Upper lobe of left lung (tissue), 6 donors: ENCODE measurements at regions not wholly inside any gene's neighbourhood (a gene's known extent, or its start where the extent isn't known, plus 50 kb on each side); places are given as distances from the start of the nearest gene placed in this dataset.

ENCODE experiments used
- ATAC-seq, 2 donors: fragments of 200-7000 bp; cut with Tn5 transposase; one replicate each; pipeline ENCODE4 v1.9.1; 2022; ENCODE audit warnings: mild to moderate bottlenecking in 2 of 2, moderate library complexity in 2 of 2; ENCODE audit not compliant: low FRiP score in 2 of 2
- DNase-seq, 2 donors: peaks; one replicate each; pipeline ENCODE4 v3.0.0-alpha.2; 2019 to 2020
- H3K27ac ChIP-seq, 4 donors: fragments of 200-600 bp; sonication (generic); one replicate each; pipeline ENCODE4 v1.5.1; 2016 to 2019
- H3K27me3 ChIP-seq, 4 donors: fragments of 200-600 bp; sonication (generic); one replicate each; pipeline ENCODE4 v1.5.1; 2017 to 2019
- H3K36me3 ChIP-seq, 4 donors: fragments of 200-600 bp; sonication (generic); one replicate each; pipeline ENCODE4 v1.5.1; 2016 to 2019
- H3K4me1 ChIP-seq, 4 donors: fragments of 200-600 bp; sonication (generic); one replicate each; pipeline ENCODE4 v1.5.1; 2018 to 2019
- H3K4me3 ChIP-seq, 4 donors: fragments of 200-600 bp; sonication (generic); one replicate each; pipeline ENCODE4 v1.5.1; 2017 to 2019; ENCODE audit warnings: mild to moderate bottlenecking in 2 of 4, moderate library complexity in 1 of 4
- H3K9me3 ChIP-seq, 4 donors: fragments of 200-600 bp; sonication (generic); one replicate each; pipeline ENCODE4 v1.5.1; 2018 to 2019
- CTCF ChIP-seq, 6 experiments: fragments of 450-650 bp in 4 of 6; fragments of 200-600 bp in 2 of 6; sonication (generic) in 2 of 6; IDR thresholded peaks; one replicate each; pipeline ENCODE4 v1.5.1; 2016 to 2019; ENCODE audit warnings: antibody characterized with exemption in 6 of 6
- EP300 ChIP-seq, 4 donors: sonication (generic); formaldehyde crosslinking; IDR thresholded peaks; one replicate each; pipeline ENCODE4 v1.5.1; 2017; ENCODE audit warnings: antibody characterized with exemption in 4 of 4, control low read depth in 2 of 4
- POLR2A ChIP-seq, 4 donors: fragments of 450-650 bp; IDR thresholded peaks; one replicate each; pipeline ENCODE4 v1.5.1; 2016 to 2017; ENCODE audit warnings: antibody characterized with exemption in 4 of 4, mild to moderate bottlenecking in 2 of 4
- POLR2AphosphoS5 ChIP-seq, 2 donors: sonication (generic); formaldehyde crosslinking; IDR thresholded peaks; one replicate each; pipeline ENCODE4 v1.5.1; 2017; ENCODE audit warnings: antibody characterized with exemption in 2 of 2
- WGBS, 2 donors: methylation state at CpG; one replicate each; pipeline ENCODE4 v1.1.5; 2017 to 2018; 5-methylcytosine and 5-hydroxymethylcytosine counted together
- donor health status: DM: no; HTN: no; CAD: no; lungs with moderate emphysema.
- donor health status: DM: no; HTN: yes; CAD: no; lungs with severe emphysema.

DNA sequence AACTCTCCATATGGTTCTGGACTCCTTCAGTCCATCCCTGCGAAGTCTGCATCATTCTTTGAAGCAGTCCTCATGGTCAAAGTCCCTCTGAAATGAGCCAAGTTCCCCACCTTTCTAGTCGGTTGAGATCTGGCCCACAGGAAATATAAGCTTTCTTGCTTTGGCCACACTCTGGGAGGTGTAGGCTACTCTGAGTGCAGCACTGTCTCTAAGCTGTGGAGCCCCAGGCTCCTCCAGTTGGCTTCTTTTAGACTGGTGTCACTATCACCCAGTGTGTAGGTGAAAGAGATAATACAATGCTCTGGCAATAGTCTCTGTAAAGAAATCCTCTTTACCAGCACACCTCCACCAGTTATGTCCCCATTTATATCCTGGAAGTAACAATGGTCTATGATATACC, 486.5 kb upstream of the KLF12 start:
- Histone ChIP-seq H3K36me3 (no peaks in the 10 kb centered on the region), H3K4me1 (no peaks in the 10 kb centered on the region), H3K27ac (no peak overlapping the region), H3K4me3 (no peak overlapping the region), H3K9me3 (no peaks in the 10 kb centered on the region), H3K27me3 (no peaks in the 10 kb centered on the region)
- TF ChIP-seq CTCF (IDR thresholded peaks at IDR 0.05) (no peak), EP300 (IDR thresholded peaks at IDR 0.05) (no peak), POLR2AphosphoS5 (IDR thresholded peaks at IDR 0.05) (no peak), POLR2A (IDR thresholded peaks at IDR 0.05) (no peak)
- ATAC-seq (no peak), DNase-seq (no peak)
- WGBS, 2 donors, result 43 to 46% methylated on average over 2 of the region's 2 CpGs

GRCh38 chr13:74620308-74620707, 486.1 kb upstream of the KLF12 start:
- 79% methylated on average over 4 of the region's 4 CpGs for WGBS, 2 donors
- Histone ChIP-seq H3K4me3 (no peak overlapping the region), H3K27me3 (no peaks in the 10 kb centered on the region), H3K9me3 (no peaks in the 10 kb centered on the region), H3K36me3 (no peaks in the 10 kb centered on the region), H3K4me1 (no peaks in the 10 kb centered on the region), H3K27ac (no peak overlapping the region)
- TF ChIP-seq POLR2A (IDR thresholded peaks at IDR 0.05) (no peak), EP300 (IDR thresholded peaks at IDR 0.05) (no peak), POLR2AphosphoS5 (IDR thresholded peaks at IDR 0.05) (no peak), CTCF (IDR thresholded peaks at IDR 0.05) (no peak)
- ATAC-seq (no peak), DNase-seq (no peak)

GRCh38 chr13:74597526-74597925, 463.3 kb upstream of the KLF12 start:
- no peaks in the 10 kb centered on the region for H3K4me1 ChIP-seq
- TF ChIP-seq POLR2A (IDR thresholded peaks at IDR 0.05) (no peak), CTCF (IDR thresholded peaks at IDR 0.05) (no peak), EP300 (IDR thresholded peaks at IDR 0.05) (no peak), POLR2AphosphoS5 (IDR thresholded peaks at IDR 0.05) (no peak)
- H3K36me3 ChIP-seq, result no peaks in the 10 kb centered on the region
- ATAC-seq (no peak), DNase-seq (no peak)
- peaks cover 0 to 5% (median 0%) of the 10 kb centered on the region in 4 donors for H3K9me3 ChIP-seq
- WGBS, 2 donors, result 56% methylated on average over 3 of the region's 3 CpGs
- H3K27me3 ChIP-seq, result no peaks in the 10 kb centered on the region
- H3K27ac ChIP-seq, result no peak overlapping the region
- no peak overlapping the region for H3K4me3 ChIP-seq

DNA sequence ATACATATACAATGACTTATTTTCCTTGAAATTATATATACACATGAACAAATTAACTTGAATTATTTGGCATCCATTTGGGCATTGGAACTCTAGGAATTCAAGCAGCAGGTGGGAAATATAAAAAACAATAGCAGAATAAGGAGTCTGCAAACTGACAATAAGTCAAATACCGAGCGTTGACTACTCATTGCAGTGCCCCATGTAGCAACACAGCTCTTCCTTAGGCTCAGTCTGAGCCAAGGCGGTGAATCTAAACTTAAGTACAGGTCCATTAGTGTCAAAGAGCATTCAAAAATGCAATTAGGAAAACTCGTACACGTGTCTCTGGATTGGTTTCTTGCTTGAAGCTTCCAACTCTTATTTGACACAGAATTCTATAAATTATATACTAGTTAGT, 462.5 kb upstream of the KLF12 start:
- H3K27ac ChIP-seq, result no peak overlapping the region
- TF ChIP-seq EP300 (IDR thresholded peaks at IDR 0.05) (no peak), POLR2AphosphoS5 (IDR thresholded peaks at IDR 0.05) (no peak), CTCF (IDR thresholded peaks at IDR 0.05) (no peak), POLR2A (IDR thresholded peaks at IDR 0.05) (no peak)
- no peaks in the 10 kb centered on the region for H3K4me1 ChIP-seq
- WGBS, 2 donors, result 57 to 69% methylated on average over 5 of the region's 5 CpGs
- ATAC-seq (no peak), DNase-seq (no peak)
- peaks cover 0 to 5% (median 0%) of the 10 kb centered on the region in 4 donors for H3K9me3 ChIP-seq
- no peak overlapping the region for H3K4me3 ChIP-seq
- no peaks in the 10 kb centered on the region for H3K27me3 ChIP-seq
- no peaks in the 10 kb centered on the region for H3K36me3 ChIP-seq

DNA sequence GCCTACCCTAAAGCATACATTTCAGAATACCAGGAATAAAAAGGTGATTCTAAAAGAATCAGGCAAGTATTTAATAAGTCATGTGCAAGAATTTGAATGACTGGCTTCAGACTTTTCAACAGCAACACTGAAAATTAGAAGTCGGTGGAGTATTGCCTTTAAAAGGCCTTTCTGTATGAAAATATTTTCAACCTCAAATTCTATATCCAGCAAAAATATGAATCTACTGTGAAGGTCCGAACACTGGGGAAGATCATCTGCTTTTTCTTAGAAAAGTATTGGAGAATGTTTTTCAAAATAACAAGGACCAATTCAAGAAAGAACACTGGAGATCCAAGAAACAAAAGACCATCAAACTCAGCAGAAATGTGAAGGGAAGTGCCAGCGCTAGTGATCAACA, 459.5 kb upstream of the KLF12 start:
- Histone ChIP-seq H3K27me3 (no peaks in the 10 kb centered on the region), H3K9me3 (peaks cover 0 to 5% (median 0%) of the 10 kb centered on the region in 4 donors), H3K36me3 (no peaks in the 10 kb centered on the region), H3K27ac (no peak overlapping the region), H3K4me1 (no peaks in the 10 kb centered on the region), H3K4me3 (no peak overlapping the region)
- ATAC-seq, result no peak
- TF ChIP-seq POLR2AphosphoS5 (IDR thresholded peaks at IDR 0.05), result no peak
- TF ChIP-seq CTCF (IDR thresholded peaks at IDR 0.05), result no peak
- TF ChIP-seq EP300 (IDR thresholded peaks at IDR 0.05), result no peak
- TF ChIP-seq POLR2A (IDR thresholded peaks at IDR 0.05), result no peak
- DNase-seq, result no peak
- WGBS, 2 donors, result 89 to 93% methylated on average over 3 of the region's 3 CpGs
